Kidney epithelial cell (primary cell): ENCODE measurements at regions not wholly inside any gene's neighbourhood (a gene's known extent, or its start where the extent isn't known, plus 50 kb on each side); places are given as distances from the start of the nearest gene placed in this dataset.

Experiments
- DNase-seq: peaks from one replicate; pipeline ENCODE4 v3.0.0-alpha.2; 2010; ENCODE audit warnings: low read depth
- H3K27me3 ChIP-seq: 2 replicates; pipeline ENCODE4 v1.6.0; 2011; ENCODE audit warnings: low read length; ENCODE audit not compliant: control insufficient read depth, insufficient read depth
- H3K36me3 ChIP-seq: 2 replicates; pipeline ENCODE4 v1.5.1; 2011; ENCODE audit warnings: low read length; ENCODE audit not compliant: control insufficient read depth, insufficient read depth
- H3K4me3 ChIP-seq: 2 replicates; pipeline ENCODE4 v1.5.1; 2011; ENCODE audit warnings: low read depth, mild to moderate bottlenecking, control low read depth, low read length
- CTCF ChIP-seq: IDR thresholded peaks from 2 replicates; pipeline ENCODE4 v1.5.1; 2011; ENCODE audit warnings: mild to moderate bottlenecking, moderate library complexity, low read length, control low read depth, inconsistent platforms; ENCODE audit not compliant: insufficient read depth, poor library complexity, severe bottlenecking

GRCh38 chr11:95429376-95429907 is 198.4 kb upstream of the SESN3 start:
- no peak for TF ChIP-seq CTCF
- no peaks in the 10 kb centered on the region for H3K27me3 ChIP-seq
- H3K4me3 ChIP-seq, result no peak overlapping the region
- no peak for DNase-seq
- H3K36me3 ChIP-seq, result no peaks in the 10 kb centered on the region

GRCh38 chr11:95426823-95427462 is 195.9 kb upstream of the SESN3 start:
- Histone ChIP-seq H3K36me3 (no peaks in the 10 kb centered on the region), H3K27me3 (no peaks in the 10 kb centered on the region), H3K4me3 (no peak overlapping the region)
- TF ChIP-seq CTCF, result no peak
- DNase-seq, result no peak

DNA sequence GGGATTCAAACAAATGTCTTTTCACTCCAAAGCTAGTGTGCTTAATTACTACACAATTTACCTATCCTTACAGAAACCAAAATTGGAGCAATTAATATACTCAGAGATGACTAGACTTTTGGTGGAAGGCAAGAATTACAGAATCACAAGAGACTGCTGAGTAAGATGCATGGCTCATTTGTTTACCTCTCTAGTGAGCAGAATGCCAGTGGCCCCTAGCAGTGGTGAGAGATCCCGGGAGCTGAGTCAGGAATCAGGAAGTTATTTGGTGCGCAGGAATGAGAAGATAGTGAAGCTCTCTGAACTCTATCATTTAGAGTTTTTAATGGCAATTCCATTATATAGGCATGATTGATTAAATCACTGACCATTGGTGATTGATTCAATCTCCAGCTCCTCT is 188.9 kb upstream of the SESN3 start:
- no peak for TF ChIP-seq CTCF
- Histone ChIP-seq H3K36me3 (no peaks in the 10 kb centered on the region), H3K4me3 (no peak overlapping the region), H3K27me3 (no peaks in the 10 kb centered on the region)
- peak; percentile 19 for DNase-seq

GRCh38 chr11:95418916-95419315 is 187.9 kb upstream of the SESN3 start:
- no peak for DNase-seq
- no peak overlapping the region for H3K4me3 ChIP-seq
- no peak for TF ChIP-seq CTCF
- no peaks in the 10 kb centered on the region for H3K27me3 ChIP-seq
- H3K36me3 ChIP-seq, result no peaks in the 10 kb centered on the region

- no peaks in the 10 kb centered on the region for H3K36me3 ChIP-seq
- no peak for DNase-seq
- no peak for TF ChIP-seq CTCF
- no peak overlapping the region for H3K4me3 ChIP-seq
- no peaks in the 10 kb centered on the region for H3K27me3 ChIP-seq
These were observed 186.8 kb upstream of the SESN3 start for GRCh38 chr11:95417832-95418231.

GRCh38 chr11:95415837-95416304 is 184.9 kb upstream of the SESN3 start:
- TF ChIP-seq CTCF, result no peak
- no peak for DNase-seq
- H3K27me3 ChIP-seq, result no peaks in the 10 kb centered on the region
- no peak overlapping the region for H3K4me3 ChIP-seq
- no peaks in the 10 kb centered on the region for H3K36me3 ChIP-seq
